ENCODE measurements at regions not wholly inside any gene's neighbourhood (a gene's known extent, or its start where the extent isn't known, plus 50 kb on each side); places are given as distances from the start of the nearest gene placed in this dataset.

DNA sequence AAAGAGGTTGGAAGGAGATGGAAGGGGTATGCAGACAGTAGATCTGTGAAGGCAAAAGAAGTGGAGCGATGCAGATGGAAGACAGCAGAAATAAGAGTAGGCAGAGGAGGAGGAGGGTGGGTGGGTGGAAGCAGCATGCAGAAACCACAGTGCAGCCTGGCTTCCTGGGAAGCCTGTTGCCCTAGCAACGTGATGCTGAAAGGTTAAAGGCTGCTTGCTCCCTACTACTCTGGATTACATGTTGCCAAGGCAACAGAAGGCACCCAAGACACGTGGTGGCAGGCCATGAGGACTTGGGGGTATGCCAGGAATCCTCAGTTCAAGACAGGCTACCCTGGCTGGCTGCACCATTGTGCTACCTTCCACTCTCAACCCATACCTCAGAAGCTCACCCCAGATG, 129.6 kb downstream of the GRIN2B start:
- TF ChIP-seq, protein P1, sequence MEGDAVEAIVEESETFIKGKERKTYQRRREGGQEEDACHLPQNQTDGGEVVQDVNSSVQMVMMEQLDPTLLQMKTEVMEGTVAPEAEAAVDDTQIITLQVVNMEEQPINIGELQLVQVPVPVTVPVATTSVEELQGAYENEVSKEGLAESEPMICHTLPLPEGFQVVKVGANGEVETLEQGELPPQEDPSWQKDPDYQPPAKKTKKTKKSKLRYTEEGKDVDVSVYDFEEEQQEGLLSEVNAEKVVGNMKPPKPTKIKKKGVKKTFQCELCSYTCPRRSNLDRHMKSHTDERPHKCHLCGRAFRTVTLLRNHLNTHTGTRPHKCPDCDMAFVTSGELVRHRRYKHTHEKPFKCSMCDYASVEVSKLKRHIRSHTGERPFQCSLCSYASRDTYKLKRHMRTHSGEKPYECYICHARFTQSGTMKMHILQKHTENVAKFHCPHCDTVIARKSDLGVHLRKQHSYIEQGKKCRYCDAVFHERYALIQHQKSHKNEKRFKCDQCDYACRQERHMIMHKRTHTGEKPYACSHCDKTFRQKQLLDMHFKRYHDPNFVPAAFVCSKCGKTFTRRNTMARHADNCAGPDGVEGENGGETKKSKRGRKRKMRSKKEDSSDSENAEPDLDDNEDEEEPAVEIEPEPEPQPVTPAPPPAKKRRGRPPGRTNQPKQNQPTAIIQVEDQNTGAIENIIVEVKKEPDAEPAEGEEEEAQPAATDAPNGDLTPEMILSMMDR (IDR thresholded peaks at IDR 0.05; ENCODE audit: low read depth, low read length), result no peak
- no peak overlapping the region for H3K4me3 ChIP-seq (replicated peaks in 1 of 2; ENCODE audit: low read depth in 2 of 2, low read length in 2 of 2)
- DNase-seq (ENCODE audit: low read depth in 2 of 2), result no peak

DNA sequence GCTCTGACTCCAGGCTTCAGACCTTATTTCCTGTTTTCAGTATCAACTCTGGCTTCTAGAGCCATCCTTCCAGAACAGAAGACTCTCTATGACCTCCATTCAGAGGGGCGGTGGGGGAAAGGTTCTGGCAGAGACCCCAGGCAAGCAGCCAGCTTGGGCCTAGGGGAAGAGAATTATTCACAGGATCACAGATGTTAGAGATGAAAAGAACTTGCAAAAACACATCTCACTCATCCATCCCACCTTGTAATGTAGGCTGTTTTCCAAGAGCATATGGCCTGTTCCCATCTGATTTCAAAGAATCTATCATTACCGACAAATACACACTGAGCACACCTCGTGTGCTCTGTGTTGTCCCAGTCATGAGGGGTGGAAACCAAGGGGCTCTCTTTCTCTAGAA, 131.9 kb downstream of the GRIN2B start:
- no peak for DNase-seq (ENCODE audit: low read depth in 2 of 2)
- no peak overlapping the region for H3K4me3 ChIP-seq (replicated peaks in 1 of 2; ENCODE audit: low read depth in 2 of 2, low read length in 2 of 2)
- TF ChIP-seq, protein P1 (IDR thresholded peaks at IDR 0.05; ENCODE audit: low read depth, low read length), result no peak

DNA sequence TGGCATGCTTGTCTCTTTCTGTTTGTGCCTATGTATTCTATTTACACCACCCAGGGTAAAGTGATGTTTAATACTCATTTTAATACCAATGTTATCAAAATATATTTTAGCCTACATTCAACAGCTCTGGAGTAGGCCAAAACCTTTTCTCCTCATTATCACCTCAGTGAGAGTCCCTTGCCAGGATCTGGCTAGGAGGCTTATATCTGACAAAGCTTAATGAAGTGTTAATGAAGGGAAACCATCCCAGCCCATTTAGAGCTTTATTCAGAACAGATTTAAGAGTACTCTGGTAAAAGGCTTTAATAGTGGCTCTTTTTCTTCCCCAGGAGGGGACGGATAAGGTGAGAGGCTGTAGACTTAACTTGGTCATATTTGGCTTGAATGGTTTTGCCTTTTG, 137.6 kb downstream of the GRIN2B start:
- DNase-seq (ENCODE audit: low read depth in 2 of 2), result no peak
- TF ChIP-seq, protein P1 (IDR thresholded peaks at IDR 0.05; ENCODE audit: low read depth, low read length), result no peak
- H3K4me3 ChIP-seq (replicated peaks in 1 of 2; ENCODE audit: low read depth in 2 of 2, low read length in 2 of 2), result no peak overlapping the region

DNA sequence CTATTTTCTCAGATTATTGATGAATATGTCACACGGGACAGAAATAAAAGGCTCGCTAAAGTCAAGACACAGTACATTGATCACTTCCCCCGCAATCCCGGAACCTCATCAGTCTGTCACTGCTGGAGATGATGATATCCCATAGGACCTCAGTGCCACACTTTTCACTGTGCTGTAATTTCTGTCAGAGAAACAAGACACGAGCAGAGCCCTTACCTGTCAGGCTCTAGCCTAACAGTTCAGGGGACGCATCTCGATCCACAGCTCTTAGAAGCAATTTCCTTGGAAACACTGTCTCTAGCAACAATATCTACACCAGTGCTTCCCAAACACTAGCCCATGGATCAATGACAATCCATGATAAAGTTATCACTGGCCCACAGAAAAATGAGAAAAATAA, 140.0 kb downstream of the GRIN2B start:
- TF ChIP-seq, protein P1 (IDR thresholded peaks at IDR 0.05; ENCODE audit: low read depth, low read length), result no peak
- no peak overlapping the region for H3K4me3 ChIP-seq (replicated peaks in 1 of 2; ENCODE audit: low read depth in 2 of 2, low read length in 2 of 2)
- no peak for DNase-seq (ENCODE audit: low read depth in 2 of 2)

DNA sequence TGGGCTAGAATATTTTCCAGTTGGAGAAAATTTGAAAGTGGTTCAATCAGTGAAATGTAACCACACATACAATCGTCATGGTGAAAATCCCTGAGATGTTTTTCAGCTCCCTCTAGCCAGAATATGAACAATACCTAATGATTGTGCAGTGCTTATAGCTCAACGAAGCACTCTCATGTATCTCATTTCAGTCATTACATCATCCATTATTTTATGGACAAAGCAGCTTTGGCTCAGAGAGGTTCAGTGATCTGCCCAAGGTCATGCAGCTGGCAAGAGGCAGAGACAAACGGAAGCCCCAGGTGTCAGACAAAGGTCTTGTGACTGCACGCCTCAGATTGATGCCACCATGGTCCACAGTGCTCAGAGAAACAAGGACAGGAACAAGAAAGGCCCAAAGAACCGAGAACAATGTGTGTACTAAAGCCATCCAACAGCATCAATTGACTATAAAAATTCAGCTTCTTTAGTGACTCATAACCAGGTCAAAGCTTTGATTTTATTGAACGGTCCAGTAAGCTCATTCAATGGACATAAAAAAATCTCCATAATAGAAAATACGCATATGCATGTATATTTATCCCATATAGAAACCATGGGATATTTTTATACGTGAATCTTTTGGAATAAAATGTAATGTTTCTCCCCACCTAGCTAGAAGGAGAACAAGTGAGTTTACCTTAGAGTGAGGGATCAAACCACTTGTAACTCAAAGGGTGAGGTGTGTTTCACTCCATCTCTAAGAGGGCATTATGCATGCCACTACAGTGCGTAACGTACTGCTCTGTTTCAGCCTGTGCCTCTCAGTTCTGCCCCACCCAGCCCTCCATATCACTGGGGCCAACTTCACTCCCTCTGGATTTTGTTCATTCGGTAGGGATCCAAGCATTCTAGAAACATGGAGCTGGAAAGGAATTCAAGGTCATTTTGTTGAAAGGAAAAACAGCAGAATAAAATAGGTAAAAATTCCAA, 141.8 kb downstream of the GRIN2B start:
- H3K4me3 ChIP-seq (replicated peaks in 1 of 2; ENCODE audit: low read depth in 2 of 2, low read length in 2 of 2), result no peak overlapping the region
- no peak for DNase-seq (ENCODE audit: low read depth in 2 of 2)
- TF ChIP-seq, protein P1 (IDR thresholded peaks at IDR 0.05; ENCODE audit: low read depth, low read length), result no peak

DNA sequence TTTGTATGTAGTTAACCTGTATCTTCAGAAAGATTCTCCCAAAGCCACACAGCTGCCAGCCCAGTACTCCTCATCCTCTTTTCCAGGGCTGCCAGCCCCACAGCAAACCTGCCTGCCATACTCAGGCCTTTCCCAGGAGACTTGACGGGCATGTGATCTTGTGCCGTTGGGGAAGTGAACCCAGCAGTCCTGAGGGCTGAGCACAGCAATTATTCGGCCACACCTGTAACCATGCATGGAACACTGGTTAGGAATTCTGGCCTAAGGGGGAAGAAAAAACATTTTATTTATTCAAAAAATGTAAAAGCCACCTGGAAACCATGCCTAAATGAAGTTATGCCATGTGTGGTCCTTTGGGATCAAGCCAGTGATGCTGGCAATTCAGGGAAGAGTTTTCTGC, 145.3 kb downstream of the GRIN2B start:
- no peak overlapping the region for H3K4me3 ChIP-seq (replicated peaks in 1 of 2; ENCODE audit: low read depth in 2 of 2, low read length in 2 of 2)
- TF ChIP-seq, protein P1 (IDR thresholded peaks at IDR 0.05; ENCODE audit: low read depth, low read length), result no peak
- no peak for DNase-seq (ENCODE audit: low read depth in 2 of 2)

Measured in cardiac fibroblast (primary cell).